Large intestine (tissue), 3 donors: ENCODE measurements at regions not wholly inside any gene's neighbourhood (a gene's known extent, or its start where the extent isn't known, plus 50 kb on each side); places are given as distances from the start of the nearest gene placed in this dataset.
"Not testable (repeated sequence)": the region's sequence is repeated elsewhere in the genome, so short reads cannot be mapped to it uniquely, and the experiment has no call there.

ENCODE experiments used
- DNase-seq, 2 donors: peaks; one replicate each; pipeline versions ENCODE4 v3.0.0 to v3.0.0-alpha.2; 2013
- H3K27ac ChIP-seq: one replicate; pipeline ENCODE4 v1.5.1; 2013; ENCODE audit warnings: low read length
- H3K27me3 ChIP-seq: 2 replicates; pipeline ENCODE4 v1.6.1; 2013; ENCODE audit warnings: low read length; ENCODE audit not compliant: control insufficient read depth, insufficient read depth
- H3K36me3 ChIP-seq: 2 replicates; pipeline ENCODE4 v1.6.1; 2013; ENCODE audit warnings: low read length; ENCODE audit not compliant: control insufficient read depth, insufficient read depth
- H3K4me1 ChIP-seq: one replicate; pipeline ENCODE4 v1.6.1; 2013; ENCODE audit warnings: low read length; ENCODE audit not compliant: control insufficient read depth, insufficient read depth
- H3K4me3 ChIP-seq: one replicate; pipeline ENCODE4 v1.5.1; 2013; ENCODE audit warnings: low read length
- H3K9me3 ChIP-seq: one replicate; pipeline ENCODE4 v1.6.1; 2013; ENCODE audit warnings: mild to moderate bottlenecking, low read depth, low read length, moderate library complexity; ENCODE audit not compliant: control insufficient read depth
- WGBS: methylation state at CpG from one replicate; pipeline ENCODE4 v1.1.5; 2013; ENCODE audit warnings: low lambda C conversion rate; ENCODE audit not compliant: insufficient coverage; 5-methylcytosine and 5-hydroxymethylcytosine counted together

DNA sequence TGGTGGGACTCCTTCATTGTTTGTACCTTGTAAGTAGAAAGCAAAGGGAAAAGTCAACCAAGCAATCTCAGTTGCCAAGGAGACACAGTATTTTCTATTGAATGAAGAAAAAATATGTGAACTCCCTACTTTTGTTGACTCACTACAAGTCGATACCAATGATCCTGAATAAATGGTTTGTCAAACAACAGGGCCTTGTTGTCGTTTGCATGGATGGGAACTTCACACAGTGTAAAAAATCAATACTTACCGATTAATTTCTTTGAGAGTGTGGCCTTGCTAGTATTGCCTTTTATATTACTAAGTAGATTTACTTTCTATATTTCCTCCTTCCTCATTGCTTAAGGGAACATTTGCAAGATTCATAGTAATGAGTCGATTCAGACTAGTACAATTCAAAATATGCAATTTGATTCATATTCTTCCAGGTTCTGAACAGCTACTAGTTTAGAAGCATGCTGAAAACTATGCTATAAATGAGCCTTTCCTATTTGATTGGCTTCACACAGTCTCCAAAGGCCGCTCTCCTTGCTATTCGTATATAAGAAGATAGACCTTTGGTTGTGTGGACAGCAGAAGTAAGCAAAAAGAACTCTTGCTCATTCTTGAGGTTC, 108.0 kb downstream of the ZNF330 start:
- no peak for DNase-seq
- Histone ChIP-seq H3K9me3 (no peaks in the 10 kb centered on the region), H3K4me1 (no peaks in the 10 kb centered on the region), H3K4me3 (no peak overlapping the region), H3K27ac (no peak overlapping the region), H3K27me3 (no peaks in the 10 kb centered on the region), H3K36me3 (no peaks in the 10 kb centered on the region)
- 90% methylated on average over 2 of the region's 6 CpGs for WGBS

DNA sequence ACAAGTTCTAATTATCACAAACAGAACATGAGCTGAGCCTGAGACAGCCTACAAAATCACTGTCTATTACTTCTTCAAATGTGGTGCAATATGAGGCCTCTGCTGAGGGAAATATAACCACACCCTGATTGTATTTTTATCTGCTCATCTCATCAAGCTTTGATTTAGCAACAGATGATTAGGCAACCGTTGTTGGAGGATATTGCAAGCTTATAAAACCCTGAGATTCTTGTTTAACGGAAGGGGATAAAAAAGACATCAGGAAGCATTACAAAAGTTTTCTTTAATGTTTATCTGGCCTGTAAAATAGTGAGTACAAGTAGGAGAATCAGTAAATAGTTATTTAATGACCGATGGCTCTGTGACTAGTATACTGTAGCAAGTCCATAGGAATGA, 108.5 kb downstream of the ZNF330 start:
- H3K9me3 ChIP-seq = no peaks in the 10 kb centered on the region
- no peaks in the 10 kb centered on the region for H3K4me1 ChIP-seq
- WGBS = 80% methylated on average over 2 of the region's 3 CpGs
- H3K27ac ChIP-seq = no peak overlapping the region
- no peaks in the 10 kb centered on the region for H3K36me3 ChIP-seq
- H3K27me3 ChIP-seq = no peaks in the 10 kb centered on the region
- no peak overlapping the region for H3K4me3 ChIP-seq
- no peak for DNase-seq

DNA sequence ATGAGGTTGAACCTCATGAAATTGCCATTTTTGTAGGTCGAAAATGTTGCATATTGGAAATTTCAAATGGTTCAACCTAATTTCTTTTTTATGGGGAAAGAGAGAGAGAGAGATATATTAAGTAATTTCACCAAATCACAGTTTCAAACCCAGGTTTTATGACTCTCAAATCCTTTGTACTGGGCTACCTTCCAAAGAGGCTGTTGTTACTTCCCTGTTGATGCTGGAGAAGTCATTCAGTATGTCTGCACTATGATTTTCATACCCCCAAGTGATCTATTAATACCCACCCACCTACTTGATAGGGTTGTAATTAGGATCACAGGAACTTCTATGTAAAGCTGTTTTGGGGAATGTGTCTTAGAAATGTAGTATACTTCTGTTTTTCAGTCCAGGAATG, 109.9 kb downstream of the ZNF330 start:
- H3K27ac ChIP-seq = no peak overlapping the region
- H3K9me3 ChIP-seq = no peaks in the 10 kb centered on the region
- H3K27me3 ChIP-seq = no peaks in the 10 kb centered on the region
- no peak overlapping the region for H3K4me3 ChIP-seq
- no CpG with 5 or more reads among the region's 1 CpG for WGBS
- no peaks in the 10 kb centered on the region for H3K36me3 ChIP-seq
- DNase-seq = no peak
- H3K4me1 ChIP-seq = no peaks in the 10 kb centered on the region

DNA sequence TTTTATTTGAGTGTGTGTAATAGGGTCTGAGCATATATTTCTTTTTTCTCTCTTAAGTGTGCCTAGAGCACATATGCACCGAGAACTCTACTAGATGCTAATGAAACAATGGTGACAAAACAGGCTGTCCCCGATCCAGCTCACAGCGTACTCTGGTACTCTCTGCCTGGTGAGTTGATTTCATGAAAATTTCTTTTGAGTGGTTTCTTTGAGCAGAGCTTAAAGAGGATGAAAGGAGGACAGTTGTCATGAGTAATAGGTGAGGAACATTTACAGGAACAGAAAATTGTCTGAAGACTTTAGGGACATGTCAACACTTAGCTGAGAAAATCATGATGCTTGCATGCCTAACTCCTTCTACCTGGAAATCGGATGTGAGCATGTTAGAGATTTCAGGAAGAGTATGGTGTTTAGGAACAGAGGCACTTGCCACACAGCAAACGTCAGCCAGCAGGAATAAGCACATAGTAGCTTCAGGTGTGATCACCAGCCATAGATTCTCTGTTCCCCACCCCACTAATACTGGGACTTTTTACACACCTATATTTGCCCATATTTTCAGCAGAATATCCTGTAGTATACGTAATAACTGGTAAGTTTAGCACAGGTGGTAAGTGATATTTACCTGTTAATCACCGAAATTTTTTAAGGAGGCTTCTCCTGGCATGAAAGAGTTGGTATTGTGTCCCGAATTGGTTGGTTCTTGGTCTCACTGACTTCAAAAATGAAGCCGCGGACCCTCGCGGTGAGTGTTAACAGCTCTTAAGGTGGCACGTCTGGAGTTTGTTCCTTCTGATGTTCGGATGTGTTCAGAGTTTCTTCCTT, 111.1 kb downstream of the ZNF330 start:
- no peak for DNase-seq
- WGBS = no CpG with 5 or more reads among the region's 14 CpGs
- no peaks in the 10 kb centered on the region for H3K9me3 ChIP-seq
- H3K36me3 ChIP-seq = no peaks in the 10 kb centered on the region
- H3K4me3 ChIP-seq = no peak overlapping the region
- no peaks in the 10 kb centered on the region for H3K27me3 ChIP-seq
- H3K4me1 ChIP-seq = no peaks in the 10 kb centered on the region
- H3K27ac ChIP-seq = no peak overlapping the region

DNA sequence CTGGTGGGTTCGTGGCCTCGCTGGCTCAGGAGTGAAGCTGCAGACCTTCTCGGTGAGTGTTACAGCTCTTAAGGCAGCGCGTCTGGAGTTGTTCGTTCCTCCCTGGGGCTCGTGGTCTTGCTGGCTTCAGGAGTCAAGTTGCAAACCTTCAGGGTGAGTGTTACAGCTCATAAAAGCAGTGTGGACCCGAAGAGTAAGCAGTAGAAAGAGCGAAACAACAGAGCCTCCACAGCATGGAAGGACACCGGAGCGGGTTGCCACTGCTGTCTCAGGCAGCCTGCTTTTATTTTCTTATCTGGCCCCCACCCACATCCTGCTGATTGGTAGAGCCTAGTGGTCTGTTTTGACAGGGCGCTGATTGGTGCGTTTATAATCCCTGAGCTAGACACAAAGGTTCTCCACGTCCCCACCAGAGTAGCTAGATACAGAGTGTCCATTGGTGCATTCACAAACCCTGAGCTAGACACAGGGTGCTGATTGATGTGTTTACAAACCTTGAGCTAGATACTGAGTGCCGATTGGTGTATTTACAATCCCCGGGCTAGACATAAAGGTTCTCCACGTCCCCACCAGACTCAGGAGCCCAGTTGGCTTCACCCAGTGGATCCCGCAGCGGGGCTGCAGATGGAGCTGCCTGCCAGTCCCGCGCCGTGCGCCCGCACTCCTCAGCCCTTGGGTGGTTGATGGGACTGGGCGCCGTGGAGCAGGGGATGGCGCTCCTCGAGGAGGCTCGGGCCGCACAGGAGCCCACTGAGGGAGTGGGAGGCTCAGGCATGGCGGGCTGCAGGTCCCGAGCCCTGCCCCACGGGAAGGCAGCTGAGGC, 111.9 kb downstream of the ZNF330 start:
- H3K27me3 ChIP-seq, DNase-seq, H3K36me3 ChIP-seq, H3K9me3 ChIP-seq, H3K4me1 ChIP-seq, H3K27ac ChIP-seq: not testable (repeated sequence)
- H3K4me3 ChIP-seq = peak overlapping the region; percentile 14
- no CpG with 5 or more reads among the region's 33 CpGs for WGBS

DNA sequence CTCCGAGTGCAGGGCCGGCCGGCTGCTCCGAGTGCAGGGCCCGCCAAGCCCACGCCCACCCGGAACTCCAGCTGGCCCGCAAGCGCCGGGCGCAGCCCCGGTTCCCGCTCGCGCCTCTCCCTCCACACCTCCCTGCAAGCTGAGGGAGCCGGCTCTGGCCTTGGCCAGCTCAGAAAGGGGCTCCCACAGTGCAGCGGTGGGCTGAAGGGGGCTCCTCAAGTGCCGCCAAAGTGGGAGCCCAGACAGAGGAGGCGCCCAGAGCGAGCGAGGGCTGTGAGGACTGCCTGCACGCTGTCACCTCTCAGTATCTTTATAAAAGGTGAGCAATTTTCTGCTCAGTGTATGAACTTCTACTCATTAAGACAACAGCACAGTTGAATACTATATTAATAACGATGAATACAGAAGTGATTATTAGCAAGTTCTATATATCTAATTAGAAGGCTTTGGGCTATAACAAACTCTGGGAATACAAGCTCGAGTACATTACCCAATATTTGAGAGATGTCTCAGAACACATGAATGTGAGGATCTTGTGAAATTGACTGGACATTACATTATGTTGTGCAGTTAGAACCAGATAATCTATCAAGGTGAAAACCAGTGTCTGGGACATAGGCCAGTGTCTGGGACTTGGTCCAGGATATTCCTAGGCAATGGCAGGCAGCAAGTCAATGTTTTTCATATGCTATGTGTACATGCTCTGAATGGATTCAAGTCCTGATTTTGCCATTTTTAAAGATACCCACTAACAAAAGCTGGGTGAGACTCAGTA, 112.9 kb downstream of the ZNF330 start:
- not testable (repeated sequence) for H3K36me3 ChIP-seq, H3K4me1 ChIP-seq, H3K4me3 ChIP-seq, H3K9me3 ChIP-seq, H3K27ac ChIP-seq, DNase-seq, H3K27me3 ChIP-seq
- WGBS = no CpG with 5 or more reads among the region's 24 CpGs

DNA sequence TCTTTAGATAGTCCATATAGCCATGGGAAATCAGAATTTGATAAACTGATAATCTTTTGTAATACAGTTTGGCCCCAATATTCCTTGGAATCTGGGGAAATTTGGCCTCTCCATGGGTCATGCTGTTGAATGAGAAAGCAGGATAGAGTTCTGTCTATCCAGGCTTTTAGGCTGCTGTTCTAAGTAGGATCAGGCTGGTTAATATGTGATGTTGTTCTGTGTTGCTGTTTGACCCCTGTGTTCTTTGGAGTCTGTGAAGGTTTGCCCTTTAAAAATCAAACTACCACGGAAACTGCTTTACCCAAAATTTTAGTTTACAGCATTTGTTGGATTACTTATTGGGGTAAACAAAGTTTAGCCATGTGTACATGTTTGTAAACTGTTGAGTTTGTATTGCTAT, 114.5 kb downstream of the ZNF330 start:
- no peak for DNase-seq
- Histone ChIP-seq H3K36me3 (no peaks in the 10 kb centered on the region), H3K27ac (no peak overlapping the region), H3K4me3 (no peak overlapping the region), H3K27me3 (no peaks in the 10 kb centered on the region), H3K4me1 (no peaks in the 10 kb centered on the region), H3K9me3 (no peaks in the 10 kb centered on the region)
- no CpG with 5 or more reads among the region's 1 CpG for WGBS

DNA sequence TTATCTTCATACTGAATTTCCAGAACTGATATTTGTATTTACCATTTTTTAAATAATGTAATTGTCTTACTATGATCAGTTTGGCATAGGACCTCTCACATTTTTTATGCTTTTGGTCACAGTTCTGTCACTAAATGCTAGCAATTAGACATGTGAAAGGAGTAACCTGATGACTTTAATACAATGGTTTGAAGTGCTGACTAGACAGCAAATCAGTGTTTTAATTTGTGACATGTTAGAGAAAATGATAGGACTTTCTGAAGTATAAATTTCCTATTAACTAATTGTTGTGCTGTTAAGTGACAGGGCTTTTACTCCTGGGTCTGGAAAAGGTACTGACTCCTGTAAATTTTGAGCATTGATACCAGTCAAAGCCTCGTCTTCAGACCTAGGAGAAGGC, 117.5 kb downstream of the ZNF330 start:
- Histone ChIP-seq H3K4me3 (no peak overlapping the region), H3K36me3 (no peaks in the 10 kb centered on the region), H3K4me1 (no peaks in the 10 kb centered on the region), H3K9me3 (no peaks in the 10 kb centered on the region), H3K27ac (no peak overlapping the region), H3K27me3 (peaks cover 3% of the 10 kb centered on the region)
- WGBS = no CpG with 5 or more reads among the region's 1 CpG
- no peak for DNase-seq

DNA sequence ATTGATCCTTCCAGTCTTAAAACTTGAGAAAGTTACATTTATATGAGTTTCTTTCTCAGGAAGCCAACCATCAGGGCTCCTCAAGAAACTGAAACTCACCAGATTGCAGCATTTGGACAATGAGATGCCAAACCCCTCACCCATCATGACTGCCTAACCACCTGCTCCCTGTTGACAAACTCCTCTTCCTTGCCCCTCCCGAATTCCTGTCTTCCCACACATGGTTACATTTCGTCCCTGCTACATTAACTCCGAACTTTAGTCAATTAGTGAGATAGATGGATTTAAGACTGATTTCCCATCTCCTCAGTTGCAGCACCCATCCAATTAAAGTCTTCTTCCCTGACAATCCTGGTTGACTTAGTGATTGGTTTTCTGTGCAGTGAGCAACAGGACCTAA, 118.7 kb downstream of the ZNF330 start:
- no CpG with 5 or more reads among the region's 3 CpGs for WGBS
- H3K4me3 ChIP-seq = no peak overlapping the region
- DNase-seq = no peak
- H3K27me3 ChIP-seq = peaks cover 4% of the 10 kb centered on the region
- H3K9me3 ChIP-seq = no peaks in the 10 kb centered on the region
- no peaks in the 10 kb centered on the region for H3K36me3 ChIP-seq
- H3K27ac ChIP-seq = no peak overlapping the region
- H3K4me1 ChIP-seq = no peaks in the 10 kb centered on the region

DNA sequence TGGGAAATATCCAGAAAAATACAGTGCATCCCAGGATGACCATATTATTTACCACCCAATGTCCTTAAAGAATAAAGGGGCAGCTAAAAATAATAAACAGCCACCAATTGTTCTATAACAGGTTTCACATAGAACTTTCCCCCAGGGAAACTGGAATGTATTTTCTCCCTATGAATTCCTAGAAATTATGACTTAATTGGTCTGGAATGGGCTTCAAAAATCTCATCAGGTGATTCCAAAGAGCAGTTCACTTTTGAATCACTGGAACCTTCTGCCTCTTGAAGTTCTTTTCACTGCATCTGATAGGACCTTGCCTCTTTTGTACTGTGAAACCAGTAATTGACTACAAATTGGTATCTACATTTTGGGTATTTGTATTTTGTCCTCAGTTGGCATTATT, 119.3 kb downstream of the ZNF330 start:
- Histone ChIP-seq H3K4me3 (no peak overlapping the region), H3K36me3 (no peaks in the 10 kb centered on the region), H3K27me3 (peaks cover 4% of the 10 kb centered on the region), H3K9me3 (no peaks in the 10 kb centered on the region), H3K4me1 (no peaks in the 10 kb centered on the region), H3K27ac (no peak overlapping the region)
- no peak for DNase-seq
